GM23338 (cell line): ENCODE measurements at regions not wholly inside any gene's neighbourhood (a gene's known extent, or its start where the extent isn't known, plus 50 kb on each side); places are given as distances from the start of the nearest gene placed in this dataset.

Experiments used
- CREB1 ChIP-seq: fragments of 250-450 bp; sonication (Bioruptor Pico); IDR thresholded peaks from 2 replicates; pipeline ENCODE4 v1.5.0; 2020; ENCODE audit warnings: low read depth, mild to moderate bottlenecking, moderate library complexity
- CTCF ChIP-seq, 2 experiments: fragments of 200-600 bp in 1 of 2; sonication (generic) in 1 of 2; conservative IDR thresholded peaks; 2 replicates each; pipeline versions ENCODE4 v1.5.1 to v1.6.1; 2016 to 2017; ENCODE audit warnings: antibody characterized with exemption in 2 of 2, low read depth in 2 of 2, mild to moderate bottlenecking in 2 of 2, moderate library complexity in 1 of 2
- ETS1 ChIP-seq: IDR thresholded peaks from 2 replicates; pipeline ENCODE4 v1.6.1; 2016; ENCODE audit warnings: antibody characterized with exemption
- EZH2 ChIP-seq: fragments of 200-600 bp; sonication (generic); IDR thresholded peaks from one replicate; pipeline ENCODE4 v1.8.0; 2017; ENCODE audit warnings: antibody characterized with exemption, mild to moderate bottlenecking, low read depth; ENCODE audit not compliant: unreplicated experiment
- EZH2phosphoT487 ChIP-seq: fragments of 200-600 bp; sonication (generic); IDR thresholded peaks from one replicate; pipeline ENCODE4 v1.8.1; 2018; ENCODE audit warnings: antibody characterized with exemption; ENCODE audit not compliant: unreplicated experiment
- NANOG ChIP-seq: IDR thresholded peaks from 2 replicates; pipeline ENCODE4 v1.6.1; 2016; ENCODE audit warnings: antibody characterized with exemption, borderline replicate concordance
- POLR2AphosphoS5 ChIP-seq: IDR thresholded peaks from 2 replicates; pipeline ENCODE4 v1.6.1; 2016; ENCODE audit warnings: antibody characterized with exemption, low read depth
- REST ChIP-seq: IDR thresholded peaks from one replicate; pipeline ENCODE4 v1.6.1; 2018; ENCODE audit warnings: antibody characterized with exemption; ENCODE audit not compliant: unreplicated experiment
- STAT1 ChIP-seq: IDR thresholded peaks from one replicate; pipeline ENCODE4 v1.6.1; 2016; ENCODE audit warnings: antibody characterized with exemption; ENCODE audit not compliant: unreplicated experiment
- ZNF331 ChIP-seq: fragments of 250-450 bp; sonication (Bioruptor Pico); IDR thresholded peaks from 2 replicates; pipeline ENCODE4 v1.5.0; 2020; ENCODE audit warnings: low read depth, mild to moderate bottlenecking, moderate library complexity

- TF ChIP-seq CTCF (conservative IDR thresholded peaks at IDR 0.05; ENCODE audit: low read depth in 2 of 2) (no peak), POLR2AphosphoS5 (no peak), STAT1 (no peak), REST (no peak), EZH2phosphoT487 (no peak), EZH2 (no peak), ZNF331 (CRISPR knock-in tag) (no peak), NANOG (no peak), ETS1 (no peak), CREB1 (CRISPR knock-in tag) (no peak)
Measured at GRCh38 chr1:219699870-219700269, 87.0 kb upstream of the ZC3H11B start.
